Endothelial cell (in vitro differentiated cells): ENCODE measurements at regions not wholly inside any gene's neighbourhood (a gene's known extent, or its start where the extent isn't known, plus 50 kb on each side); places are given as distances from the start of the nearest gene placed in this dataset.

Experiments used
- DNase-seq: peaks from one replicate; pipeline ENCODE4 v3.0.0; 2021; ENCODE audit warnings: low spot score
- H3K27ac Mint-ChIP-seq: one replicate; pipeline ENCODE4 v1.8.0; 2021; ENCODE audit warnings: mixed read lengths, inconsistent platforms; ENCODE audit not compliant: unreplicated experiment
- H3K27me3 Mint-ChIP-seq: one replicate; pipeline ENCODE4 v1.8.0; 2021; ENCODE audit warnings: mild to moderate bottlenecking, moderate library complexity, mixed read lengths, inconsistent platforms; ENCODE audit not compliant: unreplicated experiment
- H3K36me3 Mint-ChIP-seq: one replicate; pipeline ENCODE4 v1.8.0; 2021; ENCODE audit warnings: mild to moderate bottlenecking, low read depth, mixed read lengths, inconsistent platforms; ENCODE audit not compliant: unreplicated experiment
- H3K4me1 Mint-ChIP-seq: one replicate; pipeline ENCODE4 v1.8.0; 2021; ENCODE audit warnings: mild to moderate bottlenecking, mixed read lengths, inconsistent platforms; ENCODE audit not compliant: unreplicated experiment
- H3K4me3 Mint-ChIP-seq: one replicate; pipeline ENCODE4 v1.8.0; 2021; ENCODE audit warnings: mild to moderate bottlenecking, mixed read lengths, inconsistent platforms; ENCODE audit not compliant: unreplicated experiment
- H3K9me3 Mint-ChIP-seq: one replicate; pipeline ENCODE4 v1.8.0; 2021; ENCODE audit warnings: mixed read lengths, inconsistent platforms; ENCODE audit not compliant: unreplicated experiment
- CTCF ChIP-seq: fragments of 200-600 bp; sonication (generic); IDR thresholded peaks from one replicate; pipeline ENCODE4 v1.5.0; 2021; ENCODE audit warnings: antibody characterized with exemption; ENCODE audit not compliant: unreplicated experiment

- no peak for TF ChIP-seq CTCF
- Mint-ChIP-seq H3K36me3 (no peaks in the 10 kb centered on the region), H3K4me3 (no peak overlapping the region), H3K4me1 (no peaks in the 10 kb centered on the region), H3K27me3 (no peaks in the 10 kb centered on the region), H3K9me3 (no peaks in the 10 kb centered on the region), H3K27ac (no peak overlapping the region)
- DNase-seq: no peak
Measured at GRCh38 chr3:153233986-153234385, 72.0 kb downstream of the RAP2B start.

- no peaks in the 10 kb centered on the region for H3K4me1 Mint-ChIP-seq
- no peaks in the 10 kb centered on the region for H3K36me3 Mint-ChIP-seq
- no peak overlapping the region for H3K4me3 Mint-ChIP-seq
Measured at GRCh38 chr3:153242896-153243295, 80.9 kb downstream of the RAP2B start.

GRCh38 chr3:153244961-153245360 lies 82.9 kb downstream of the RAP2B start:
- H3K27ac Mint-ChIP-seq: no peak overlapping the region
- no peaks in the 10 kb centered on the region for H3K9me3 Mint-ChIP-seq
- no peaks in the 10 kb centered on the region for H3K36me3 Mint-ChIP-seq
- no peaks in the 10 kb centered on the region for H3K4me1 Mint-ChIP-seq
- no peak for TF ChIP-seq CTCF
- no peaks in the 10 kb centered on the region for H3K27me3 Mint-ChIP-seq
- H3K4me3 Mint-ChIP-seq: no peak overlapping the region
- no peak for DNase-seq

More at GRCh38 chr3:153242896-153243295, 80.9 kb downstream of the RAP2B start:
- Mint-ChIP-seq H3K9me3 (no peaks in the 10 kb centered on the region), H3K27me3 (no peaks in the 10 kb centered on the region), H3K27ac (no peak overlapping the region)
- DNase-seq: no peak
- TF ChIP-seq CTCF: no peak

GRCh38 chr3:153245661-153246060 lies 83.6 kb downstream of the RAP2B start:
- Mint-ChIP-seq H3K9me3 (no peaks in the 10 kb centered on the region), H3K4me3 (no peak overlapping the region), H3K4me1 (no peaks in the 10 kb centered on the region), H3K36me3 (no peaks in the 10 kb centered on the region), H3K27me3 (no peaks in the 10 kb centered on the region), H3K27ac (no peak overlapping the region)
- no peak for DNase-seq
- TF ChIP-seq CTCF: no peak

GRCh38 chr3:153246331-153246730 lies 84.3 kb downstream of the RAP2B start:
- no peaks in the 10 kb centered on the region for H3K36me3 Mint-ChIP-seq
- no peak for DNase-seq
- no peaks in the 10 kb centered on the region for H3K4me1 Mint-ChIP-seq
- TF ChIP-seq CTCF: no peak
- H3K4me3 Mint-ChIP-seq: no peak overlapping the region
- H3K27ac Mint-ChIP-seq: no peak overlapping the region
- no peaks in the 10 kb centered on the region for H3K9me3 Mint-ChIP-seq
- no peaks in the 10 kb centered on the region for H3K27me3 Mint-ChIP-seq
